ENCODE measurements at regions not wholly inside any gene's neighbourhood (a gene's known extent, or its start where the extent isn't known, plus 50 kb on each side); places are given as distances from the start of the nearest gene placed in this dataset.

DNA sequence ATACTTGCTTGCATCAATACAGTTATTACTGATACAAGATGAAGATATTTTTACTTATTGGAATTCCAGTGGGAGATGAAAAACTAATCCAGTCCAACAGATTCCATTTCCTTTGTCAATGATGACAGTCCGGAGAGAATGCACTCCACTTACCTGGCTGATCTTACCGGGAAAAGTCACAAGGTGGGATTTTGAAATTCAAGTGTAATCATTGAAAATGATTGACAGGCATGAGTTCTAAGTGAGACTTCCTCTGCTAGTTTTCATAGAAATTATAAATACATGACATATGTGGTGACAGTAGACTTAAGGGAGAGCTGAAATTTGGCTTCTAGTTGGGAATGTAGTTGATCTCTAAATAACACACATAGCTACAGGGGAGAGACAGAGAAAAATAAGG lies 859.9 kb downstream of the FAT4 start:
- TF ChIP-seq, protein P1, sequence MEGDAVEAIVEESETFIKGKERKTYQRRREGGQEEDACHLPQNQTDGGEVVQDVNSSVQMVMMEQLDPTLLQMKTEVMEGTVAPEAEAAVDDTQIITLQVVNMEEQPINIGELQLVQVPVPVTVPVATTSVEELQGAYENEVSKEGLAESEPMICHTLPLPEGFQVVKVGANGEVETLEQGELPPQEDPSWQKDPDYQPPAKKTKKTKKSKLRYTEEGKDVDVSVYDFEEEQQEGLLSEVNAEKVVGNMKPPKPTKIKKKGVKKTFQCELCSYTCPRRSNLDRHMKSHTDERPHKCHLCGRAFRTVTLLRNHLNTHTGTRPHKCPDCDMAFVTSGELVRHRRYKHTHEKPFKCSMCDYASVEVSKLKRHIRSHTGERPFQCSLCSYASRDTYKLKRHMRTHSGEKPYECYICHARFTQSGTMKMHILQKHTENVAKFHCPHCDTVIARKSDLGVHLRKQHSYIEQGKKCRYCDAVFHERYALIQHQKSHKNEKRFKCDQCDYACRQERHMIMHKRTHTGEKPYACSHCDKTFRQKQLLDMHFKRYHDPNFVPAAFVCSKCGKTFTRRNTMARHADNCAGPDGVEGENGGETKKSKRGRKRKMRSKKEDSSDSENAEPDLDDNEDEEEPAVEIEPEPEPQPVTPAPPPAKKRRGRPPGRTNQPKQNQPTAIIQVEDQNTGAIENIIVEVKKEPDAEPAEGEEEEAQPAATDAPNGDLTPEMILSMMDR (conservative IDR thresholded peaks at IDR 0.05 in 1 of 2, IDR thresholded peaks at IDR 0.05 in 1 of 2; ENCODE audit: low read depth in 1 of 2, low read length in 2 of 2) = no peak
- no peak for TF ChIP-seq EZH2 (IDR thresholded peaks at IDR 0.05; ENCODE audit: low read length, missing control alignments)

Measured in fibroblast of lung (primary cell).